Sigmoid colon (tissue), 4 donors: ENCODE measurements at regions not wholly inside any gene's neighbourhood (a gene's known extent, or its start where the extent isn't known, plus 50 kb on each side); places are given as distances from the start of the nearest gene placed in this dataset.

ENCODE experiments used
- CTCF ChIP-seq, 4 experiments: fragments of 450-650 bp in 3 of 4; fragments of 200-600 bp in 1 of 4; IDR thresholded peaks; one replicate each; pipeline ENCODE4 v1.5.1; 2016 to 2019; ENCODE audit warnings: antibody characterized with exemption in 4 of 4, mild to moderate bottlenecking in 3 of 4, moderate library complexity in 2 of 4
- POLR2AphosphoS5 ChIP-seq, 4 donors: sonication (generic); formaldehyde crosslinking; IDR thresholded peaks; one replicate each; pipeline ENCODE4 v1.6.1; 2017; ENCODE audit warnings: antibody characterized with exemption in 4 of 4

GRCh38 chr13:62003452-62003851 is 587.8 kb upstream of the PCDH20 start:
- TF ChIP-seq POLR2AphosphoS5 (IDR thresholded peaks at IDR 0.05) (no peak), CTCF (IDR thresholded peaks at IDR 0.05) (no peak)
